ENCODE measurements at regions not wholly inside any gene's neighbourhood (a gene's known extent, or its start where the extent isn't known, plus 50 kb on each side); places are given as distances from the start of the nearest gene placed in this dataset.
"Not testable (repeated sequence)": the region's sequence is repeated elsewhere in the genome, so short reads cannot be mapped to it uniquely, and the experiment has no call there.

- no peak for DNase-seq (ENCODE audit: low read depth in 4 of 4, low spot score in 1 of 4)
Measured at GRCh38 chr9:105021917-105022316, 94.0 kb upstream of the ABCA1 start.

- not testable (repeated sequence) for DNase-seq (ENCODE audit: low read depth in 4 of 4, low spot score in 1 of 4)
Measured at GRCh38 chr9:105022545-105022944, 94.6 kb upstream of the ABCA1 start.

DNA sequence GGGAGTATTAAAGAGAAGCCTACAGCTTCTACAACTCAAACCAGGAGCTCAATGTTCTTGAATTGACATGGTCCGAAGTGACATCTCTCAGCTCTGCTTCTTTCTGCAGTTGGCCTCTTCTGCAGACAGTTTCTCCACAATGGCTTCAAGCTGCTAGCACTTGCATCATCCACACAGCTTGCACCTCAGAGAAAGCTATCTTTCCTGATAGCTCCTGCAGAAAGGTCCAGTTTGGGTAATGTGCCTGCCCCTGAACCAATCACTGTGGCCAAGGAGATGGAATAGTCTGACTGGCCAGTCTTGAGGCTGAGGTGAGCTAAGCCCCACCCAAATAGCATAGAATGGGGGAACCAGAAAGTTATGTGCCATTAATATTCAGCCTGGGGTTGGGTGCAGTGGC, 95.8 kb upstream of the ABCA1 start:
- DNase-seq (ENCODE audit: low read depth in 4 of 4, low spot score in 1 of 4), result no peak

DNA sequence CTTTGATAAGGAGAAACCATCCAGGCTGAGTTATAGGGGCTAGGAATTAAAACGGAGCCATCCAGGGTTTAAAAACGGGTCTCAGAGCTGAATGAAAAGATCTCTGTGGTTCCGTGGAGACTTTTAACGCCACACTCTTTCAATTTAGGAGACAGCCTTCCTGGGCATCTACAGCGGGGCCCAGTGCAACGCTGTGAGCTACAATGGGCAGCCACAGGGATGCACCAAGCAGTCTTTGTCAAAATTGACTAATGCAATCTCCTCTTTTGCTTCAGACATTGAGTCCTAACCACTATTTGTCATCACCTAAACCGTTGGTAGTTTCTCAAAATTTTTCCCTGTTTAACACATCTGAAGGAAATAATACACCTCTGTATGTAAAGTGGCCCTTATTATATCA, 96.6 kb upstream of the ABCA1 start:
- no peak for DNase-seq (ENCODE audit: low read depth in 4 of 4, low spot score in 1 of 4)

GRCh38 chr9:105026451-105026850, 98.5 kb upstream of the ABCA1 start:
- DNase-seq (ENCODE audit: low read depth in 4 of 4, low spot score in 1 of 4), result no peak

GRCh38 chr9:105027084-105027483, 99.1 kb upstream of the ABCA1 start:
- no peak for DNase-seq (ENCODE audit: low read depth in 4 of 4, low spot score in 1 of 4)

GRCh38 chr9:105030285-105030684, 102.3 kb upstream of the ABCA1 start:
- no peak for DNase-seq (ENCODE audit: low read depth in 4 of 4, low spot score in 1 of 4)

- DNase-seq (ENCODE audit: low read depth in 4 of 4, low spot score in 1 of 4), result no peak
Measured at GRCh38 chr9:105037139-105037538, 109.2 kb upstream of the ABCA1 start.

- DNase-seq (ENCODE audit: low read depth in 4 of 4, low spot score in 1 of 4), result no peak
Measured at GRCh38 chr9:105038051-105038450, 110.1 kb upstream of the ABCA1 start.

DNA sequence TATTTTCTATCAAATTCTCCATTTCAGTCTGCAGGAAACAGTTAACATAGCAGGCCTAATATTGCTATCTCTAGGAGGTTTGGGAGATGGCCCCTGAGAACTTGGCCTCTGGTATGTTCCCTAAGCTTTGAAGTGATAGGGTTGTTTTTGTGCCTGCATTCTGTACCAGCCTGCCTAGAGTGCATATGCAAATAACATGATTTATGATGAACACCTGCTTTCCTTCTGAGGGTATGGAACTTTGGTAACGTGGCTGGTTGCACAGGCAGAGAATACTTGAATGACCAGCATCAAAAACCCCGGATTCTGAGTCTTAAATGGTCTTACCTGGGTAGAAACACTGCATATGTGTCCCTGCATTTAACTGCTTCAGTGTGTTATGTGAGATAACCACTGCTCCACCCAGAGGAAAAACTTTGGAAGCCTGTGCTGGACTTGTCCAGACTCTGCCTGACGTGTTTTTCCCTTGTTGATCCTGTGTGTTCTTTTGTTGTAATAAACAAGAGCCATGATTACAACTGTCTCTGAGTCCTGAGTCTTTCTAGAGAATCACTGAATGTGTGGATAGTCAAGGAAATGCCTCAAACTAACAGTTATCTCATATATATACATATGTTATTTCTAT, 111.3 kb upstream of the ABCA1 start:
- DNase-seq (ENCODE audit: low read depth in 4 of 4, low spot score in 1 of 4), result no peak

DNA sequence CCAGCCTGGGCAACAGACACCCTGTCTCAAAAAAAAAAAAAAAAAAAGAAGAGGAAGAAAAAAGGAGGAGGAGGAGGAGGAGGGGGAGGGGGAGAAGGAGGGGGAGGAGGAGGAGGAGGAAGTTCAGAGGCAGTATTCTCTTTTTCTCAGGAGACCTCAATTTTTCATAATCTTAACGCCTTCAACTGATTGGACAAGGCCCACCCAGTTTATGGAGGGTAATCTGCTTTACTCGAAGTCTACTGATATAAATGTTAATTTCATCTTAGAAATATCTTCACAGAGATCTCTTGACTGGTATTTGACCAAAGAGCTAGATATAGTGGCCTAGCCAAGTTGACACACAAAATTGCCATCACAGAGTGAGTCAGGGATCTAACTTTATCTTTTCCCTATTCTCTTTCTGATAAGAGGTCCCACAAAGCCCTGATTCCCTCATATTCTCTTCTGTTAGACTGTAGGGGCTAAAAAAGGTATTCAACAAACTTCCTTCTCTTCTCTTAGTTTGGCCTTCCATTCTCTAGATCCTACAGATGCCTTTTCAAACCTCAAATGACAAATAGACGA, 115.5 kb upstream of the ABCA1 start:
- DNase-seq (ENCODE audit: low read depth in 4 of 4, low spot score in 1 of 4), result no peak

DNA sequence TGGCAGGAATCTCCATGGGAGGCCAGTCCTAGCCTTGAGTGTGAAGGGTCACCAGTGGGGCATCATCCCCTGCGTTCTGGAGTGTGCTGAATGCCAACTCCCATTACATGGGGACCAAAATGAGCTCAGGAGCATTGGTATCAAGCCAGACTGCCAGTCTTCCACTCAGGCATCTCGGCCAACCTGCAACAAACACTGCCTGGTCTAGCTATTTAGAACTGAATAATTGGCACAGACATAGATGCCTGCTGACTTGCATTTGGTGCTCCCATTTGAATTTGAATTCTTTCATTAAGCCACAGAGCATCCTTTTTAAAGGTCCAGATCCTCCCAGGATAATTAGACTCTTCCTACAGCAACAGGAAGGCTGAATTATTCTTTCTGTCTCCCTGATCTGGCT, 116.6 kb upstream of the ABCA1 start:
- DNase-seq (ENCODE audit: low read depth in 4 of 4, low spot score in 1 of 4), result no peak

DNA sequence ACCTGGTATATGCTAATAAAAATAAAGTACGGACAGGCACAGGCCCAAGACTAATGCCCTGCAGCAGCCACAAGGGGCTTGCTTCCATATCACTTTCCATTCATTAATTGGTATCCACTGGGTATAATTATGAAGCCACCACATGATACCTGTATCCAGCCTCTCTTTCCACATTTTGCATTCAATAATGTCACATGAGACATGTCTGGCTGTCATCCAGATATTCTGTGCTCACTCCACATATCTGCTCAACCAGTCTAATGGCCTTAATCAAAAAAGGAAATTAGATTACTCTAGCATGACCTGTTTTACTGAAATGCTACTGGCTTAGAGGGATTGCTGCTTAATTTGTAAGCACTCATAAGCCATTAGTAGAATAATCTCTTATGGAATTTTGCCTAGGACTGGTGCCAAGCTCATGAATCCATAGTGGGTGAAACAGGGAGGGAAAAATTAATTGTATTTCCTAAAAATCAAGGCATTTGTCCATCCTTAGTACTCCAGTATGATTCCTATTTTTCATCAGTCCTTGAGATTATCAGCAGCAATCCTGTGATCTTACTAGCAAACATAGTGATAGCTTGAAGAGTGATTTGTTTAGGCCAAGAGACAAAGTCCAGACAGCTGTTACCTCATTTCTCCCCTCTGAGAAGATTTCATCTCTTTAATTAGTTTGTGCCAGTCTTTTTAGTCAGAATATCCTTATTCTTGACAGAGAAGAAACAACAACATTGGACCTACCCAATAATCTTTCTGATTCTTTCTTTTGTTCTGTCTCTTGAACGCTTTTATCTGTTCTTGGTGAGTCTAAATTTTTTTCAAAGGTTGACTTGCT, 119.2 kb upstream of the ABCA1 start:
- no peak for DNase-seq (ENCODE audit: low read depth in 4 of 4, low spot score in 1 of 4)

DNA sequence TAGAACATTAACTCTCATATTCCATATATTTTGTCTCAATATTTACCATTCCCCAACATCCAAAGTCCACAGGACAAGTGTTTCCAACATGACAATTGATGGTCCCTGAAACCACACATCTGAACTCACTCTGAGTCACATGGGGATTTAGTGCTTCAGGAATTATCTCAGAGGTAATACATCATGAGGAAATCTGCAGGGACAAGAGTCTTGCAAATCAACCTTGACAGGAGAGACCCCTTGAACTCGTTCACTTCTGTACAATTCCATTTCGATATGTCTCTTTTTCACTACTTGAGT, 119.7 kb upstream of the ABCA1 start:
- no peak for DNase-seq (ENCODE audit: low read depth in 4 of 4, low spot score in 1 of 4)

- DNase-seq (ENCODE audit: low read depth in 4 of 4, low spot score in 1 of 4), result no peak
Measured at GRCh38 chr9:105048331-105048730, 120.4 kb upstream of the ABCA1 start.

GRCh38 chr9:105050296-105050695, 122.3 kb upstream of the ABCA1 start:
- no peak for DNase-seq (ENCODE audit: low read depth in 4 of 4, low spot score in 1 of 4)

- no peak for DNase-seq (ENCODE audit: low read depth in 4 of 4, low spot score in 1 of 4)
Measured at GRCh38 chr9:105051897-105052296, 123.9 kb upstream of the ABCA1 start.

GRCh38 chr9:105052346-105052745, 124.4 kb upstream of the ABCA1 start:
- DNase-seq (ENCODE audit: low read depth in 4 of 4, low spot score in 1 of 4), result no peak

DNA sequence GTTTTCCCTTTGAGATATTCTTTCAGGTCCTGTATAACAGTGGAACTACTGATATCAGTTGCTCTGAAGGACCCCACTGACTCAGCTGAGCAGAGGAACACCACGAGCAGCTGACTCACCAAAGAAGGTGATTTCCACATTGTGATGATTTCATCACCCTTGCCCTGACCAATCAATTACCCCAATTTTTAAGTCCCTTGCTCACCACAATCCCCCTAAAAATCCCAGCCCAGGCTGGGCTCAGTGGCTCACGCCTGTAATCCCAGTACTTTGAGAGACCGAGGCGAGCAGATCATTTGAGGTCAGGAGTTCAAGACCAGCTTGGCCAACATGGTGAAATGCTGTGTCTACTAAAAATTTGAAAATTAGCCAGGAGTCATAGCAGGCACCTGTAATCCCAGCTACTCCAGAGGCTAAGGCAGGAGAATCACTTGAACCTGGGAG, 125.3 kb upstream of the ABCA1 start:
- peak; percentile 6 to 52 (median 22) for DNase-seq (ENCODE audit: low read depth in 4 of 4, low spot score in 1 of 4)

DNA sequence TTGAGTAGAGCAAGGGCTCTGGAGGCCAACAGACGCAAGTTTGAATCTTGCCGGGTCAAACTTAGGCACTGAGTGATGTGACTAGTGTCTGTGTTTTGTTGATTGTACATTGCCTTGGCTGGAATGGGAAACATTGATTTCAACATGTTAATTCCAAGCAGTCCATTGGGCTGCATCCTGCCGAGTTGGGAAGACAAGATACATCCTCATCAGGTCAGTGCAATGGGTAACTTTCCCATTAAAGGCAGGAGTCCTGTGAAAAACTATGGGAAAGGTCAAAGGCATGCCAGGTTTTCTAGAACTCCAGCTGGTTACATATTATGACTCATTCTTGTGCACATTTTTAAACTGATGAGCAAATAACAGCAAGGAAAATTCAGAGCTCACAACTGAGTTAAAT, 126.5 kb upstream of the ABCA1 start:
- DNase-seq (ENCODE audit: low read depth in 4 of 4, low spot score in 1 of 4), result no peak

DNA sequence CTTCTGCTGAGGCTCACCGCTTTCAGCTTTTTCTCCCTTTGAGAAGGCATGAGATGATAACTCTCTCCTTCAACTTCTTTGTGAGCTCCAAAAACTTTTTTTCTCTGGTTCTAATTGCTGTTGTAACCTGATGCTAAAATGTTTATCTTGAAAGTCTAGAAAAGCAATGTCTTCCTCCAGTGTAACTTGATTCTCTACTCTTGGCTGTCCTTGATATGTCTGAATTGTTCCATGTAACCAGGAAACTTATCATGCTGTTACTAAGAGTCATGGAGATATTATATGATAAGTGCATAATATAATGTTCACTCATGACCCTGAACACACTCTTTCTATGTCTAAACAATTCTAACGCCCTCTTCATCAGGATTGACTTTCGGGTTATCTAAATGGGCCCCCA, 128.0 kb upstream of the ABCA1 start:
- DNase-seq (ENCODE audit: low read depth in 4 of 4, low spot score in 1 of 4), result no peak

DNA sequence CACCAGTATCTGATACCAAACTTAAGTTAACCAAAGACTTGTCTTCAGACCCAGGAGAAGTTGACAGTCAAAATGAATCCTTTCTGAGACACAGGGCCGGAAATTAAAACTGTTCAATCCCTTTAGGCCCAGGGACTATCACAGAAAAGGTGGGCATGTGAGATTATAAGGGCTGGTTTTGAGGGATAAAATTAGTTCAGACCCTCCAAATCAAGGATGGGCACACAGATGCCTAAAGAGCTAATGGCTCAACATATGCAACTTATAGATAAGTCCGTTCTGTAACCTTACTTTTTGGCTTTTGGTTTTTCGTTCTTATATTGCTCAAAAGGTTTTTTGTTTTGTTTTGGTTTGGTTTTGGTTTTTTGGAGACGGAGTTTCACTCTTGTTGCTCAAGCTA, 129.6 kb upstream of the ABCA1 start:
- DNase-seq (ENCODE audit: low read depth in 4 of 4, low spot score in 1 of 4), result no peak

GRCh38 chr9:105059252-105059651, 131.3 kb upstream of the ABCA1 start:
- no peak for DNase-seq (ENCODE audit: low read depth in 4 of 4, low spot score in 1 of 4)
